Hepatocyte (in vitro differentiated cells): ENCODE measurements at regions not wholly inside any gene's neighbourhood (a gene's known extent, or its start where the extent isn't known, plus 50 kb on each side); places are given as distances from the start of the nearest gene placed in this dataset.

Source experiments
- EZH2phosphoT487 ChIP-seq: fragments of 200-600 bp; sonication (generic); IDR thresholded peaks from one replicate; pipeline ENCODE4 v1.6.1; 2018; ENCODE audit warnings: antibody characterized with exemption, mild to moderate bottlenecking, low read depth, moderate library complexity; ENCODE audit not compliant: unreplicated experiment, severe bottlenecking
- TF ChIP-seq, protein P1 (sequence below): fragments of 200-600 bp; sonication (generic); IDR thresholded peaks from 2 replicates; pipeline ENCODE4 v1.5.1; 2016; ENCODE audit warnings: antibody characterized with exemption, mild to moderate bottlenecking; ENCODE audit not compliant: poor library complexity

DNA sequence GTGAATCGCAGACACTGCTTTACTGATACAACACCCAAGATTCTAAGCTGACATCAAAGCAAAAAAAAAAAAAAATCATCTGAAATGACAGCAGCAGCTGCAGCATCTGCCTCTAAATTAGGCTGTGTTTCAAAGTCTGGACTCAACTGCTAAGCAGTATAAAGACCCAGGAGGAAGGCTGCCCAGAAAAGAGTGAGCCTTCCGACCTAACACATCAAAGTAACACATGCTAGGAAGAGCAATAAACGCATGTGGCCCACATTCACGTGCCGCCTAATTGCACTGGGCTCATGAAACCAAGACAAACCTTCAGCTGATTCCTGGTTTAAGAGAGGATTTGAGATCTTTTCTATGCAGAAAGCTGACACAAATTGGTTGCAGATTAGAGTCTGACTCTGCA is 317.1 kb downstream of the ZIC4 start:
- TF ChIP-seq EZH2phosphoT487: no peak
- TF ChIP-seq, protein P1, sequence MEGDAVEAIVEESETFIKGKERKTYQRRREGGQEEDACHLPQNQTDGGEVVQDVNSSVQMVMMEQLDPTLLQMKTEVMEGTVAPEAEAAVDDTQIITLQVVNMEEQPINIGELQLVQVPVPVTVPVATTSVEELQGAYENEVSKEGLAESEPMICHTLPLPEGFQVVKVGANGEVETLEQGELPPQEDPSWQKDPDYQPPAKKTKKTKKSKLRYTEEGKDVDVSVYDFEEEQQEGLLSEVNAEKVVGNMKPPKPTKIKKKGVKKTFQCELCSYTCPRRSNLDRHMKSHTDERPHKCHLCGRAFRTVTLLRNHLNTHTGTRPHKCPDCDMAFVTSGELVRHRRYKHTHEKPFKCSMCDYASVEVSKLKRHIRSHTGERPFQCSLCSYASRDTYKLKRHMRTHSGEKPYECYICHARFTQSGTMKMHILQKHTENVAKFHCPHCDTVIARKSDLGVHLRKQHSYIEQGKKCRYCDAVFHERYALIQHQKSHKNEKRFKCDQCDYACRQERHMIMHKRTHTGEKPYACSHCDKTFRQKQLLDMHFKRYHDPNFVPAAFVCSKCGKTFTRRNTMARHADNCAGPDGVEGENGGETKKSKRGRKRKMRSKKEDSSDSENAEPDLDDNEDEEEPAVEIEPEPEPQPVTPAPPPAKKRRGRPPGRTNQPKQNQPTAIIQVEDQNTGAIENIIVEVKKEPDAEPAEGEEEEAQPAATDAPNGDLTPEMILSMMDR: no peak
